ENCODE measurements at regions not wholly inside any gene's neighbourhood (a gene's known extent, or its start where the extent isn't known, plus 50 kb on each side); places are given as distances from the start of the nearest gene placed in this dataset.
A peak's percentile ranks its signal among the peaks of the same experiment; 100 is the strongest.

DNA sequence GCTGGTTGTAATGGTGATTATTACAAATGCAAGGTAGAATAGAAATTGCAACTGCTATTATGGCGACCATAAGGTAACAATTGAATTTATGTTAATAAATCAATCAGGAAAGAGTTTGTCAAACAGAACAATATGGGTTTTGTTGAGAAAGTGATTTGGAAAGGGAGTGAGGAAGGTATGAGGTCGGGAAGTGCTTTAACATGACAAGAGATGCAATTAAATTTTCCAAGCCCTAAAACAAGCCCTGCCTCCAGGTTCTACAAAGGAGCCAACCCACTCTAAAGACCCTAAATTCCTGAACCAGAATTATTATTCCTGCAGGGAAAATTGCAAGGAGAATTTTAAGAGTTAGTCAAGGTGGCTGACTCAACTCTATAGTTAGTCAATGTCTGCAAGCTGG, 363.7 kb downstream of the BMPER start:
- DNase-seq, result no peak
- H3K36me3 ChIP-seq (ENCODE audit: control insufficient read depth in 4 of 4, insufficient read depth in 4 of 4, low read length in 3 of 4), result no peaks in the 10 kb centered on the region
- no peaks in the 10 kb centered on the region for H3K4me1 ChIP-seq (ENCODE audit: control extremely low read depth in 1 of 4, control insufficient read depth in 4 of 4, insufficient read depth in 4 of 4, low read length in 3 of 4)
- 57% methylated on average over 1 of the region's 2 CpGs for WGBS (ENCODE audit: insufficient coverage)
- ChIA-PET CTCF (no interaction called here), POLR2A (no interaction called here)
- H3K27ac ChIP-seq (ENCODE audit: insufficient read depth in 1 of 2, low read depth in 1 of 2, low read length in 2 of 2, poor library complexity in 1 of 2, severe bottlenecking in 2 of 2), result no peak overlapping the region
- H3K9me3 ChIP-seq (ENCODE audit: control extremely low read depth in 1 of 5, control insufficient read depth in 4 of 5, insufficient read depth in 2 of 5, low read depth in 1 of 5, low read length in 4 of 5), result no peaks in the 10 kb centered on the region
- H3K27me3 ChIP-seq (replicated peaks in 2 of 5; ENCODE audit: control insufficient read depth in 4 of 5, insufficient read depth in 5 of 5, low read length in 4 of 5), result no peaks in the 10 kb centered on the region
- no peak overlapping the region for H3K4me3 ChIP-seq (ENCODE audit: control insufficient read depth in 1 of 7, extremely low read depth in 1 of 7, insufficient read depth in 4 of 7, low read depth in 2 of 7, low read length in 6 of 7)

DNA sequence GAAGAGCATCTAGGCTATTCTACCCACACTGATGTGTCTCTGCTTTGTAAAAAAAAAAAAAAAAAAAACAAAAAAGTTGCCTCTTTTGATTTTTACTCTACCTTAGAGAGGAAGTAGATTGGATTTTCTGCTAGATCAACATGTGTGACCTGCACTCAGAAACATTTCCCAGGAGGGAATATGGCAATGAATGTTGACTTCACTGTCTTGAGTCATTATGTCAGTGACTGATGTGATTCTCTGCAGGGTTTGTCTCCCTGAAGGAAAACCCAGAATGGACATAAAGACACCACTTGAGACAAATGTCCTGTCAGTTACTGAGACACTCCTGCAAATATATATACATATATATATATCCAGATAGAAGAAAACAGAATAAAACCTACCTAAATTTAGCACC, 370.3 kb downstream of the BMPER start:
- H3K9me3 ChIP-seq (ENCODE audit: control extremely low read depth in 1 of 5, control insufficient read depth in 4 of 5, insufficient read depth in 2 of 5, low read depth in 1 of 5, low read length in 4 of 5), result no peaks in the 10 kb centered on the region
- H3K27ac ChIP-seq (ENCODE audit: insufficient read depth in 1 of 2, low read depth in 1 of 2, low read length in 2 of 2, poor library complexity in 1 of 2, severe bottlenecking in 2 of 2), result no peak overlapping the region
- no peaks in the 10 kb centered on the region for H3K4me1 ChIP-seq (ENCODE audit: control extremely low read depth in 1 of 4, control insufficient read depth in 4 of 4, insufficient read depth in 4 of 4, low read length in 3 of 4)
- ChIA-PET POLR2A (no interaction called here), CTCF (no interaction called here)
- H3K4me3 ChIP-seq (ENCODE audit: control insufficient read depth in 1 of 7, extremely low read depth in 1 of 7, insufficient read depth in 4 of 7, low read depth in 2 of 7, low read length in 6 of 7), result no peak overlapping the region
- H3K36me3 ChIP-seq (ENCODE audit: control insufficient read depth in 4 of 4, insufficient read depth in 4 of 4, low read length in 3 of 4), result no peaks in the 10 kb centered on the region
- DNase-seq, result no peak
- no peaks in the 10 kb centered on the region for H3K27me3 ChIP-seq (replicated peaks in 2 of 5; ENCODE audit: control insufficient read depth in 4 of 5, insufficient read depth in 5 of 5, low read length in 4 of 5)

DNA sequence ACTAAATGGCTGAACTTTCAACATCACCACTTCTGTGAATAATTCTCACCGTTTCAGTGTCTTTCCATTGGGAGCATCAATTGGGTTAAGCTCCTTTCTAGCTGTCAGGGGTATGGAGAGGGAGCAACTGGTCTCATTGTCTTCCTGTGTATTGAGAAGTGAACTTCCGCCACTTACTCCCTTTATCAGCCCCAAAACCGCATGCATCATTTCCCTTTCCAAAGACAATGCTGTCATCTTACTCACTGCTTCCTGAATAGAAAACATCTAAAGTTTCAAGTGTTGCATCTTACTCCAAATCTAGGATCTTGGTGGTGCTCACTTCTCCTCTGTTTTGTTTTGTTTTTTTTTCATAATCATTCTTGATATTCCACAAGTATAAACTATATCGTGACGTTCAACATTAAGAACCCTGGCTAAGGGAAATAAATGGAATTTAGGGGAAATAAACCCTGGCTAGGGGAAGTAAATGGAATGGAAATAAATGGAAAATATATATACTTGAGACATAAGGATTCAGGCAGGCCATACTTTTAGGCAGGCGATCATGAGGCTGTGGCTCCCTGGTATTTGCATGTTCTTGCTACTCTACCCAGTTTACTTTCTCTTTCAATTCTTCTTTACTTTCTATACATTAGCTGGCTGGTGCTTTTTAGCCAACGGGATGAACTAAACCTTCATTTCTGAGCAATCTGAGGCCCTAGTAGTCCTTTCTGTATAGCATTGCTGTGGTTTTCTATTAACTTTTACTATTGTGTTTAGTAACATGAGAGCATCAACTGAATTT, 371.9 kb downstream of the BMPER start:
- Histone ChIP-seq H3K4me1 (ENCODE audit: control extremely low read depth in 1 of 4, control insufficient read depth in 4 of 4, insufficient read depth in 4 of 4, low read length in 3 of 4) (no peaks in the 10 kb centered on the region), H3K9me3 (ENCODE audit: control extremely low read depth in 1 of 5, control insufficient read depth in 4 of 5, insufficient read depth in 2 of 5, low read depth in 1 of 5, low read length in 4 of 5) (peaks cover 0 to 1% (median 0%) of the 10 kb centered on the region in 5 experiments), H3K27ac (ENCODE audit: insufficient read depth in 1 of 2, low read depth in 1 of 2, low read length in 2 of 2, poor library complexity in 1 of 2, severe bottlenecking in 2 of 2) (no peak overlapping the region), H3K4me3 (ENCODE audit: control insufficient read depth in 1 of 7, extremely low read depth in 1 of 7, insufficient read depth in 4 of 7, low read depth in 2 of 7, low read length in 6 of 7) (no peak overlapping the region), H3K36me3 (ENCODE audit: control insufficient read depth in 4 of 4, insufficient read depth in 4 of 4, low read length in 3 of 4) (no peaks in the 10 kb centered on the region), H3K27me3 (replicated peaks in 2 of 5; ENCODE audit: control insufficient read depth in 4 of 5, insufficient read depth in 5 of 5, low read length in 4 of 5) (no peaks in the 10 kb centered on the region)
- 67% methylated on average over 4 of the region's 7 CpGs for WGBS (ENCODE audit: insufficient coverage)
- ChIA-PET POLR2A (no interaction called here), CTCF (no interaction called here)
- DNase-seq, result peak in 1 of 3 donors; percentile 1

DNA sequence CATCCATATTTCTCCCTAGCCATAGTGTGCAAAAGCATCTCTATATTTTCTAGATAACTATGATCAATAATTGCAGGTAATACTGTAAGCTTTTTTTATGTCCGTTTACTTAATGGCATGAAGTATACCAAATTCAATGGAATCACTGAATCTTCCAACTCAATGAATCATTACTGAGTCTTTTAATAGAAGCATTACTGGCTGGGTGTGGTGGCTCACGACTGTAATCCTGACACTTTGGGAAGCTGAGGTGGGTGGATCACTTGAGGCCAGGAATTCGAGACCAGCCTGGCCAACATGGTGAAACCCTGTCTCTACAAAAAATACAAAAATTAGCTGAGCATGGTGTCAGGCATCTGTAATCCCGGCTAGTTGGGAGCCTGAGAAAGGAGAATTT, 372.5 kb downstream of the BMPER start:
- CTCF ChIA-PET, result no interaction called here
- no peaks in the 10 kb centered on the region for H3K36me3 ChIP-seq (ENCODE audit: control insufficient read depth in 4 of 4, insufficient read depth in 4 of 4, low read length in 3 of 4)
- 78% methylated on average over 1 of the region's 4 CpGs for WGBS (ENCODE audit: insufficient coverage)
- peaks cover 0 to 1% (median 0%) of the 10 kb centered on the region in 5 experiments for H3K9me3 ChIP-seq (ENCODE audit: control extremely low read depth in 1 of 5, control insufficient read depth in 4 of 5, insufficient read depth in 2 of 5, low read depth in 1 of 5, low read length in 4 of 5)
- no peak for DNase-seq
- no peak overlapping the region for H3K4me3 ChIP-seq (ENCODE audit: control insufficient read depth in 1 of 7, extremely low read depth in 1 of 7, insufficient read depth in 4 of 7, low read depth in 2 of 7, low read length in 6 of 7)
- no peaks in the 10 kb centered on the region for H3K4me1 ChIP-seq (ENCODE audit: control extremely low read depth in 1 of 4, control insufficient read depth in 4 of 4, insufficient read depth in 4 of 4, low read length in 3 of 4)
- no peaks in the 10 kb centered on the region for H3K27me3 ChIP-seq (replicated peaks in 2 of 5; ENCODE audit: control insufficient read depth in 4 of 5, insufficient read depth in 5 of 5, low read length in 4 of 5)
- no peak overlapping the region for H3K27ac ChIP-seq (ENCODE audit: insufficient read depth in 1 of 2, low read depth in 1 of 2, low read length in 2 of 2, poor library complexity in 1 of 2, severe bottlenecking in 2 of 2)
- POLR2A ChIA-PET, result no interaction called here

DNA sequence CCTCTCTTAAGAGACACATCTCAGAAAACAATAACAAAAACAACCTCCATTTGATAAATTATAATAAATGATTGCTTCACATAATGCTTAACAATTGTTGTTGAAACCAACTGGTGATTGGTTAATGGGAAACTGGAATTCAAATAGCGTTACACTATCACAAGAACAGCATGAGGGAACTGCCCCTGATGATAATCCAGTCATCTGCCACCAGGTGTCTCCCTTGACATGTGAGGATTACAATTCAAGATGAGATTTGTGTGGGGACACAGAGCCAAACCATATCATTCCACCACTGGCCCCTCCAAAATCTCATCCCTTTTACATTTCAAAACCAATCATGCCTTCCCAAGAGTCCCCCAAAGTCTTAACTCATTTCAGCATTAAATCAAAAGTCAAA, 375.9 kb downstream of the BMPER start:
- POLR2A ChIA-PET, result no interaction called here
- Histone ChIP-seq H3K36me3 (ENCODE audit: control insufficient read depth in 4 of 4, insufficient read depth in 4 of 4, low read length in 3 of 4) (no peaks in the 10 kb centered on the region), H3K27me3 (replicated peaks in 2 of 5; ENCODE audit: control insufficient read depth in 4 of 5, insufficient read depth in 5 of 5, low read length in 4 of 5) (no peaks in the 10 kb centered on the region), H3K4me3 (ENCODE audit: control insufficient read depth in 1 of 7, extremely low read depth in 1 of 7, insufficient read depth in 4 of 7, low read depth in 2 of 7, low read length in 6 of 7) (no peak overlapping the region), H3K4me1 (ENCODE audit: control extremely low read depth in 1 of 4, control insufficient read depth in 4 of 4, insufficient read depth in 4 of 4, low read length in 3 of 4) (no peaks in the 10 kb centered on the region), H3K27ac (ENCODE audit: insufficient read depth in 1 of 2, low read depth in 1 of 2, low read length in 2 of 2, poor library complexity in 1 of 2, severe bottlenecking in 2 of 2) (no peak overlapping the region), H3K9me3 (ENCODE audit: control extremely low read depth in 1 of 5, control insufficient read depth in 4 of 5, insufficient read depth in 2 of 5, low read depth in 1 of 5, low read length in 4 of 5) (peaks cover 0 to 1% (median 0%) of the 10 kb centered on the region in 5 experiments)
- no peak for DNase-seq
- WGBS (ENCODE audit: insufficient coverage), result 100% methylated on average over 1 of the region's 1 CpG
- CTCF ChIA-PET, result no interaction called here

DNA sequence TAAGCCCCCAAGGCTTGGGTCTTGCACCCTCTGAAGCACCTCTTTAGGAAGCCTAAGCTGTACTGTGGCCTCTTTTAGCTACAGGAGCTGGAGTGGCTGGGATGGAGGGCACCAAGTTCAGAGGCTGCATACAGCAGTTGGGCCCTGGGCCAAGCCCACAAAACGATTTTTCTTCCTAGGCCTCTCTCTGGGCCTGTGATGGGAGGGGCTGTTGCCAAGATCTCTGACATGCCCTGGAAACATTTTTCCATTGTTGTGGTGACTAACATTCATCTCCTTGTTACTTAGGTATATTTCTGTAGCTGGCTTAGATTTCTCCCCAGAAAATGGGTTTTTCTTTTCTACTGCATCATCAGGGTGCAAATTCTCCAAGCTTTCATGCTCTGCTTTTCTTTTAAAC, 375.7 kb upstream of the NPSR1 start:
- CTCF ChIA-PET, result no interaction called here
- no peaks in the 10 kb centered on the region for H3K4me1 ChIP-seq (ENCODE audit: control extremely low read depth in 1 of 4, control insufficient read depth in 4 of 4, insufficient read depth in 4 of 4, low read length in 3 of 4)
- H3K4me3 ChIP-seq (ENCODE audit: control insufficient read depth in 1 of 7, extremely low read depth in 1 of 7, insufficient read depth in 4 of 7, low read depth in 2 of 7, low read length in 6 of 7), result no peak overlapping the region
- WGBS (ENCODE audit: insufficient coverage), result 78% methylated on average over 1 of the region's 1 CpG
- peaks cover 0 to 1% (median 0%) of the 10 kb centered on the region in 5 experiments for H3K9me3 ChIP-seq (ENCODE audit: control extremely low read depth in 1 of 5, control insufficient read depth in 4 of 5, insufficient read depth in 2 of 5, low read depth in 1 of 5, low read length in 4 of 5)
- H3K36me3 ChIP-seq (ENCODE audit: control insufficient read depth in 4 of 4, insufficient read depth in 4 of 4, low read length in 3 of 4), result no peaks in the 10 kb centered on the region
- H3K27ac ChIP-seq (ENCODE audit: insufficient read depth in 1 of 2, low read depth in 1 of 2, low read length in 2 of 2, poor library complexity in 1 of 2, severe bottlenecking in 2 of 2), result no peak overlapping the region
- H3K27me3 ChIP-seq (replicated peaks in 2 of 5; ENCODE audit: control insufficient read depth in 4 of 5, insufficient read depth in 5 of 5, low read length in 4 of 5), result no peaks in the 10 kb centered on the region
- no peak for DNase-seq
- POLR2A ChIA-PET, result no interaction called here

DNA sequence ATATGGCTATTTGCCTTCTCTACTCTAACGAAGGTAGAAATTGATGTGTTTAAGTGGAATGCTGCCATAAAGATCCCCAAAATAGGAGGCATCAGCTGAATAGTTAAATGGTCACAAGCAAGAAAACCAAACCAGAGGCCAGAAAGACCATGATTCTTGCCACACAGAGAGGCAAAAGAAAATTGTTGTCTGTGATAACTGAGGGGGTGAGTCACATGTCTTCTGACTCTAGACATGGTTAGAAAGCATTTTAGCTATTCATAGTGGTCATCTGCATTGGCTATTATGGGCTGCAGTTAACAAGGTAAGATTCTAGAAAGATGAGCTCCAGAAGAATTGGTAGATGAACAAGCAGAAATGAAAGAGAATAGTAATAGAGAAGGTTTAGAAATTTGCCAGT, 361.4 kb upstream of the NPSR1 start:
- Histone ChIP-seq H3K4me1 (ENCODE audit: control extremely low read depth in 1 of 4, control insufficient read depth in 4 of 4, insufficient read depth in 4 of 4, low read length in 3 of 4) (no peaks in the 10 kb centered on the region), H3K4me3 (ENCODE audit: control insufficient read depth in 1 of 7, extremely low read depth in 1 of 7, insufficient read depth in 4 of 7, low read depth in 2 of 7, low read length in 6 of 7) (no peak overlapping the region), H3K36me3 (ENCODE audit: control insufficient read depth in 4 of 4, insufficient read depth in 4 of 4, low read length in 3 of 4) (no peaks in the 10 kb centered on the region), H3K27me3 (replicated peaks in 2 of 5; ENCODE audit: control insufficient read depth in 4 of 5, insufficient read depth in 5 of 5, low read length in 4 of 5) (no peaks in the 10 kb centered on the region), H3K27ac (ENCODE audit: insufficient read depth in 1 of 2, low read depth in 1 of 2, low read length in 2 of 2, poor library complexity in 1 of 2, severe bottlenecking in 2 of 2) (no peak overlapping the region), H3K9me3 (ENCODE audit: control extremely low read depth in 1 of 5, control insufficient read depth in 4 of 5, insufficient read depth in 2 of 5, low read depth in 1 of 5, low read length in 4 of 5) (no peaks in the 10 kb centered on the region)
- WGBS (ENCODE audit: insufficient coverage), result 100% methylated on average over 1 of the region's 1 CpG
- DNase-seq, result no peak
- POLR2A ChIA-PET, result no interaction called here
- CTCF ChIA-PET, result no interaction called here
